ENCODE measurements at regions not wholly inside any gene's neighbourhood (a gene's known extent, or its start where the extent isn't known, plus 50 kb on each side); places are given as distances from the start of the nearest gene placed in this dataset.

DNA sequence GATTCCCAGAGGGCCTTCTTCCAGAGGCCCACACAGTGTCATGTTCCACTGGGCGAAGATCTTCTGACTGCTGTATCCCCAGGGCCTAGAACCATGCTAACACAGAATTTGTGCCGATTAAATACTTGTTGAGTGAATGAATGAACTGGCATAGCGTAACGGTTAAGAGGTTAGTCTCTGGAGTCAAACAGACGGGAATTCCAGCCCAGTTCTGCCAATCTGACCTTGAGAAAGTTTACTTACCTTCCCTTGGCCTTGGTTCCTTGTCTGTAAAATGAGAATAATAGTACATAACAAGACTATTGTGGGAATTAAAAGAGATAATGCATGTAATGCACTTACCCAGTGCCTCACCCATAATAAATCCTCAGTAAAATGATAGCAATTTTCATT lies 58.3 kb upstream of the PLAC1 start:
- POLR2A ChIA-PET: no interaction called here
- H3K4me1 ChIP-seq (ENCODE audit: insufficient read depth, low read length): peaks cover 24% of the 10 kb centered on the region
- H3K27ac ChIP-seq (ENCODE audit: extremely low read length, insufficient read depth, low read length): no peak overlapping the region
- no peak for TF ChIP-seq ZNF484 (CRISPR knock-in tag; IDR thresholded peaks at IDR 0.05; ENCODE audit: borderline replicate concordance, low read depth)
- no peak for TF ChIP-seq GATAD2A (CRISPR knock-in tag; IDR thresholded peaks at IDR 0.05)
- TF ChIP-seq NR3C1 (CRISPR knock-in tag; IDR thresholded peaks at IDR 0.05): no peak
- no peak for TF ChIP-seq BORCS8-MEF2B (CRISPR knock-in tag; IDR thresholded peaks at IDR 0.05)
- TF ChIP-seq HES4 (CRISPR knock-in tag; IDR thresholded peaks at IDR 0.05; ENCODE audit: borderline replicate concordance): no peak
- TF ChIP-seq, protein P1, sequence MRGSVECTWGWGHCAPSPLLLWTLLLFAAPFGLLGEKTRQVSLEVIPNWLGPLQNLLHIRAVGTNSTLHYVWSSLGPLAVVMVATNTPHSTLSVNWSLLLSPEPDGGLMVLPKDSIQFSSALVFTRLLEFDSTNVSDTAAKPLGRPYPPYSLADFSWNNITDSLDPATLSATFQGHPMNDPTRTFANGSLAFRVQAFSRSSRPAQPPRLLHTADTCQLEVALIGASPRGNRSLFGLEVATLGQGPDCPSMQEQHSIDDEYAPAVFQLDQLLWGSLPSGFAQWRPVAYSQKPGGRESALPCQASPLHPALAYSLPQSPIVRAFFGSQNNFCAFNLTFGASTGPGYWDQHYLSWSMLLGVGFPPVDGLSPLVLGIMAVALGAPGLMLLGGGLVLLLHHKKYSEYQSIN (CRISPR knock-in tag; IDR thresholded peaks at IDR 0.05; ENCODE audit: borderline replicate concordance): no peak
- CTCF ChIA-PET (ENCODE audit: low intra/inter-chr PET ratio, low total read pairs): no interaction called here
- H3K9ac ChIP-seq (ENCODE audit: insufficient read depth, low read depth, low read length): no peak overlapping the region
- in situ Hi-C loops (cut with HindIII; ENCODE audit: extremely low pct_ligation_motif_present, low pct_unique_long_range_greater_than_20kb): no loop called here
- BruUV-seq (replicated peaks): no TSS peak
- ATAC-seq (no peak), FAIRE-seq (no peak), DNase-seq (ENCODE audit: low spot score) (no peak)
- WGBS (ENCODE audit: low lambda C conversion rate): 47% methylated on average over 5 of the region's 5 CpGs
- no peaks in the 10 kb centered on the region for H3K36me3 ChIP-seq (replicated peaks in 1 of 2; ENCODE audit: control insufficient read depth in 1 of 2, insufficient read depth in 2 of 2, low read length in 2 of 2)
- no peaks in the 10 kb centered on the region for H4K20me1 ChIP-seq (ENCODE audit: insufficient read depth, low read length)
- H3K4me2 ChIP-seq (ENCODE audit: low read depth, low read length): no peak overlapping the region
- H2AFZ ChIP-seq (ENCODE audit: low read length): no peak overlapping the region
- intact Hi-C loops (cut with micrococcal nuclease; ENCODE audit: unreplicated experiment): no loop called here
- no peaks in the 10 kb centered on the region for H3K27me3 ChIP-seq (ENCODE audit: control insufficient read depth in 1 of 2, insufficient read depth in 2 of 2, low read length in 2 of 2)
- no peak overlapping the region for H3K4me3 ChIP-seq (replicated peaks in 1 of 3; ENCODE audit: insufficient read depth in 1 of 3, low read depth in 2 of 3, low read length in 3 of 3)
- no peaks in the 10 kb centered on the region for H3K9me3 ChIP-seq (ENCODE audit: low read length)
- H3K79me2 ChIP-seq (ENCODE audit: insufficient read depth, low read length): no peaks in the 10 kb centered on the region

DNA sequence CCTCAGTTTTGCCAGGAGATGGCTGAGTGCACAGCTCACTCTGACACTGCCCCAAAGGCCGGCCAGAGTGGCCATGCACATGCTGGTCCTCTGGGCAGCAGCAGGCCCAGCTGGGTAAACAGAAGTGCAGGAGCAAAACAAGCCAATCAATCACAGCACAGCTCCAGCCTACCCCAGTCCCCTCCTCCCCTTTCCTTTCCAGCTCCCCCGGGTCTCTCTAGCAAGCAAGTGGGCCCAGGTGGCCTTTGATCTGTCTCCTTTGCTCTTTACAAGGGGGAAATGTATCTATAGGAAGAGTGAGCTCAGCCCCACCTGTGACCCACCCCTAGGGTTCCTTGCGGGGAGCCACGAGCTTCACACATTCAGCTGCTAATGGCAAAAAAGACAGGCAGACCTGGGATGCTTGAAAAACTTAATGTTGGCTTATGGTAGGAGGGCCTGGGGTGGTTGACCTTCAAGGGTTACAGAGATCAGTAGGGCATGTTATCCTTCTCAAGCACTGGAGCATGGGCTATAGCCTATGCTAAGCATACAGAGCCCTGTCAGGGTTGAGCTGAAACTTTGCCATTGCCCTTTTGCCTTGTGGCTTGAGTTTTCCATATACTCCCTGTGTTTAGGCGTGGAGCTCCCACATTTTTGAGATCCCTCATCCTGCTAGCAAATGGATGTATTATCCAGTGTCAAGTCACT lies 57.8 kb upstream of the PLAC1 start:
- Histone ChIP-seq H3K27me3 (ENCODE audit: control insufficient read depth in 1 of 2, insufficient read depth in 2 of 2, low read length in 2 of 2) (no peaks in the 10 kb centered on the region), H3K36me3 (replicated peaks in 1 of 2; ENCODE audit: control insufficient read depth in 1 of 2, insufficient read depth in 2 of 2, low read length in 2 of 2) (no peaks in the 10 kb centered on the region), H3K4me3 (replicated peaks in 1 of 3; ENCODE audit: insufficient read depth in 1 of 3, low read depth in 2 of 3, low read length in 3 of 3) (no peak overlapping the region), H3K4me2 (ENCODE audit: low read depth, low read length) (peak overlapping the region; percentile 49; the same call in 1 of the 2 replicates), H4K20me1 (ENCODE audit: insufficient read depth, low read length) (no peaks in the 10 kb centered on the region), H3K9me3 (ENCODE audit: low read length) (no peaks in the 10 kb centered on the region), H3K9ac (ENCODE audit: insufficient read depth, low read depth, low read length) (no peak overlapping the region), H3K27ac (ENCODE audit: extremely low read length, insufficient read depth, low read length) (no peak overlapping the region), H3K4me1 (ENCODE audit: insufficient read depth, low read length) (peaks cover 24% of the 10 kb centered on the region), H2AFZ (ENCODE audit: low read length) (no peak overlapping the region), H3K79me2 (ENCODE audit: insufficient read depth, low read length) (no peaks in the 10 kb centered on the region)
- no TSS peak for BruUV-seq (replicated peaks)
- intact Hi-C loops (cut with micrococcal nuclease; ENCODE audit: unreplicated experiment): no loop called here
- FAIRE-seq: no peak
- in situ Hi-C loops (cut with HindIII; ENCODE audit: extremely low pct_ligation_motif_present, low pct_unique_long_range_greater_than_20kb): no loop called here
- ATAC-seq: peak; percentile 88
- CTCF ChIA-PET (ENCODE audit: low intra/inter-chr PET ratio, low total read pairs): no interaction called here
- POLR2A ChIA-PET: no interaction called here
- 0% methylated on average over 1 of the region's 5 CpGs for WGBS (ENCODE audit: low lambda C conversion rate)
- DNase-seq (ENCODE audit: low spot score): no peak
- TF ChIP-seq FOXA3 (CRISPR knock-in tag; IDR thresholded peaks at IDR 0.05) (peak; percentile 48; the same call in 1 of the 2 replicates), FOXA1 (IDR thresholded peaks at IDR 0.05) (no peak), FOXA1 (CRISPR knock-in tag; IDR thresholded peaks at IDR 0.05) (peak; percentile 22; the same call in 1 of the 2 replicates), MYNN (CRISPR knock-in tag; IDR thresholded peaks at IDR 0.05; ENCODE audit: low read depth) (no peak), SP4 (CRISPR knock-in tag; IDR thresholded peaks at IDR 0.05) (no peak), ZNF652 (CRISPR knock-in tag; IDR thresholded peaks at IDR 0.05; ENCODE audit: borderline replicate concordance, low read depth) (no peak)
- TF ChIP-seq, protein P2, sequence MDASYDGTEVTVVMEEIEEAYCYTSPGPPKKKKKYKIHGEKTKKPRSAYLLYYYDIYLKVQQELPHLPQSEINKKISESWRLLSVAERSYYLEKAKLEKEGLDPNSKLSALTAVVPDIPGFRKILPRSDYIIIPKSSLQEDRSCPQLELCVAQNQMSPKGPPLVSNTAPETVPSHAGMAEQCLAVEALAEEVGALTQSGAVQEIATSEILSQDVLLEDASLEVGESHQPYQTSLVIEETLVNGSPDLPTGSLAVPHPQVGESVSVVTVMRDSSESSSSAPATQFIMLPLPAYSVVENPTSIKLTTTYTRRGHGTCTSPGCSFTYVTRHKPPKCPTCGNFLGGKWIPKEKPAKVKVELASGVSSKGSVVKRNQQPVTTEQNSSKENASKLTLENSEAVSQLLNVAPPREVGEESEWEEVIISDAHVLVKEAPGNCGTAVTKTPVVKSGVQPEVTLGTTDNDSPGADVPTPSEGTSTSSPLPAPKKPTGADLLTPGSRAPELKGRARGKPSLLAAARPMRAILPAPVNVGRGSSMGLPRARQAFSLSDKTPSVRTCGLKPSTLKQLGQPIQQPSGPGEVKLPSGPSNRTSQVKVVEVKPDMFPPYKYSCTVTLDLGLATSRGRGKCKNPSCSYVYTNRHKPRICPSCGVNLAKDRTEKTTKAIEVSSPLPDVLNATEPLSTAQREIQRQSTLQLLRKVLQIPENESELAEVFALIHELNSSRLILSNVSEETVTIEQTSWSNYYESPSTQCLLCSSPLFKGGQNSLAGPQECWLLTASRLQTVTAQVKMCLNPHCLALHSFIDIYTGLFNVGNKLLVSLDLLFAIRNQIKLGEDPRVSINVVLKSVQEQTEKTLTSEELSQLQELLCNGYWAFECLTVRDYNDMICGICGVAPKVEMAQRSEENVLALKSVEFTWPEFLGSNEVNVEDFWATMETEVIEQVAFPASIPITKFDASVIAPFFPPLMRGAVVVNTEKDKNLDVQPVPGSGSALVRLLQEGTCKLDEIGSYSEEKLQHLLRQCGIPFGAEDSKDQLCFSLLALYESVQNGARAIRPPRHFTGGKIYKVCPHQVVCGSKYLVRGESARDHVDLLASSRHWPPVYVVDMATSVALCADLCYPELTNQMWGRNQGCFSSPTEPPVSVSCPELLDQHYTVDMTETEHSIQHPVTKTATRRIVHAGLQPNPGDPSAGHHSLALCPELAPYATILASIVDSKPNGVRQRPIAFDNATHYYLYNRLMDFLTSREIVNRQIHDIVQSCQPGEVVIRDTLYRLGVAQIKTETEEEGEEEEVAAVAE (CRISPR knock-in tag; IDR thresholded peaks at IDR 0.05; ENCODE audit: borderline replicate concordance): no peak
- TF ChIP-seq, protein P3, sequence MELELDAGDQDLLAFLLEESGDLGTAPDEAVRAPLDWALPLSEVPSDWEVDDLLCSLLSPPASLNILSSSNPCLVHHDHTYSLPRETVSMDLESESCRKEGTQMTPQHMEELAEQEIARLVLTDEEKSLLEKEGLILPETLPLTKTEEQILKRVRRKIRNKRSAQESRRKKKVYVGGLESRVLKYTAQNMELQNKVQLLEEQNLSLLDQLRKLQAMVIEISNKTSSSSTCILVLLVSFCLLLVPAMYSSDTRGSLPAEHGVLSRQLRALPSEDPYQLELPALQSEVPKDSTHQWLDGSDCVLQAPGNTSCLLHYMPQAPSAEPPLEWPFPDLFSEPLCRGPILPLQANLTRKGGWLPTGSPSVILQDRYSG (CRISPR knock-in tag; IDR thresholded peaks at IDR 0.05): no peak
